Effector memory CD8-positive, alpha-beta T cell (primary cell): ENCODE measurements at regions not wholly inside any gene's neighbourhood (a gene's known extent, or its start where the extent isn't known, plus 50 kb on each side); places are given as distances from the start of the nearest gene placed in this dataset.
A peak's percentile ranks its signal among the peaks of the same experiment; 100 is the strongest.

Experiments
- ATAC-seq: fragments of 150-1000 bp; cut with Tn5 transposase; replicated peaks from 2 replicates; pipeline ENCODE4 v1.10.0; 2021; ENCODE audit warnings: mild to moderate bottlenecking, moderate library complexity
- DNase-seq, 3 experiments: peaks; one replicate each; pipeline ENCODE4 v3.0.0; 2021
- H3K27ac Mint-ChIP-seq, 2 donors: one replicate each; pipeline ENCODE4 v1.8.0; 2022; ENCODE audit warnings: mild to moderate bottlenecking in 2 of 2, mixed read lengths in 2 of 2, moderate library complexity in 2 of 2
- H3K27me3 Mint-ChIP-seq, 2 donors: one replicate each; pipeline ENCODE4 v1.8.0; 2022; ENCODE audit warnings: mixed read lengths in 2 of 2
- H3K36me3 Mint-ChIP-seq: one replicate; pipeline ENCODE4 v1.8.0; 2022; ENCODE audit warnings: mild to moderate bottlenecking, moderate library complexity, mixed read lengths; ENCODE audit not compliant: insufficient read depth
- H3K4me1 Mint-ChIP-seq, 2 donors: one replicate each; pipeline ENCODE4 v1.8.0; 2022; ENCODE audit warnings: low read depth in 2 of 2, mixed read lengths in 2 of 2
- H3K4me3 Mint-ChIP-seq, 2 donors: one replicate each; pipeline ENCODE4 v1.8.0; 2022; ENCODE audit warnings: mild to moderate bottlenecking in 2 of 2, mixed read lengths in 2 of 2, moderate library complexity in 2 of 2
- H3K9me3 Mint-ChIP-seq, 2 donors: one replicate each; pipeline ENCODE4 v1.8.0; 2022; ENCODE audit warnings: mixed read lengths in 2 of 2

GRCh38 chr2:3138621-3139020 lies 239.0 kb downstream of the EIPR1 start:
- Mint-ChIP-seq H3K4me1 (no peaks in the 10 kb centered on the region), H3K4me3 (no peak overlapping the region), H3K36me3 (no peaks in the 10 kb centered on the region), H3K27ac (no peak overlapping the region), H3K9me3 (peaks cover 0 to 4% of the 10 kb centered on the region in 2 donors), H3K27me3 (no peaks in the 10 kb centered on the region)
- ATAC-seq (no peak), DNase-seq (no peak)

GRCh38 chr2:3137651-3138300 lies 239.8 kb downstream of the EIPR1 start:
- ATAC-seq = no peak
- DNase-seq = no peak
- Mint-ChIP-seq H3K27ac (no peak overlapping the region), H3K27me3 (no peaks in the 10 kb centered on the region), H3K4me3 (no peak overlapping the region), H3K9me3 (peaks cover 0 to 4% of the 10 kb centered on the region in 2 donors), H3K4me1 (no peaks in the 10 kb centered on the region), H3K36me3 (no peaks in the 10 kb centered on the region)

- Mint-ChIP-seq H3K9me3 (peaks cover 0 to 4% of the 10 kb centered on the region in 2 donors), H3K4me3 (no peak overlapping the region), H3K4me1 (no peaks in the 10 kb centered on the region), H3K36me3 (no peaks in the 10 kb centered on the region), H3K27me3 (peaks cover 3 to 6% of the 10 kb centered on the region in 2 donors), H3K27ac (no peak overlapping the region)
- no peak for DNase-seq
- ATAC-seq = no peak
Measured at GRCh38 chr2:3135676-3136075, 241.9 kb downstream of the EIPR1 start.

- no peaks in the 10 kb centered on the region for H3K36me3 Mint-ChIP-seq
- H3K9me3 Mint-ChIP-seq = peaks cover 0 to 4% of the 10 kb centered on the region in 2 donors
- H3K27ac Mint-ChIP-seq = no peak overlapping the region
- no peak for ATAC-seq
- peaks cover 10 to 13% of the 10 kb centered on the region in 2 donors for H3K27me3 Mint-ChIP-seq
- no peak overlapping the region for H3K4me3 Mint-ChIP-seq
- DNase-seq = no peak
- peaks cover 0 to 1% of the 10 kb centered on the region in 2 donors for H3K4me1 Mint-ChIP-seq
Measured at GRCh38 chr2:3134026-3134571, 243.5 kb downstream of the EIPR1 start.

GRCh38 chr2:3132966-3133365 lies 244.7 kb downstream of the EIPR1 start:
- no peak overlapping the region for H3K27ac Mint-ChIP-seq
- DNase-seq (no peak), ATAC-seq (no peak)
- peaks cover 0 to 4% of the 10 kb centered on the region in 2 donors for H3K9me3 Mint-ChIP-seq
- H3K36me3 Mint-ChIP-seq = no peaks in the 10 kb centered on the region
- peaks cover 13 to 16% of the 10 kb centered on the region in 2 donors for H3K27me3 Mint-ChIP-seq
- no peak overlapping the region for H3K4me3 Mint-ChIP-seq
- H3K4me1 Mint-ChIP-seq = peaks cover 0 to 1% of the 10 kb centered on the region in 2 donors

GRCh38 chr2:3132466-3132865 lies 245.2 kb downstream of the EIPR1 start:
- no peak overlapping the region for H3K4me3 Mint-ChIP-seq
- H3K27ac Mint-ChIP-seq = no peak overlapping the region
- no peaks in the 10 kb centered on the region for H3K36me3 Mint-ChIP-seq
- ATAC-seq = no peak
- peaks cover 13 to 16% of the 10 kb centered on the region in 2 donors for H3K27me3 Mint-ChIP-seq
- H3K9me3 Mint-ChIP-seq = peaks cover 0 to 4% of the 10 kb centered on the region in 2 donors
- DNase-seq = no peak
- peaks cover 0 to 1% of the 10 kb centered on the region in 2 donors for H3K4me1 Mint-ChIP-seq

- no peaks in the 10 kb centered on the region for H3K36me3 Mint-ChIP-seq
- DNase-seq (no peak), ATAC-seq (no peak)
- peaks cover 0 to 1% of the 10 kb centered on the region in 2 donors for H3K4me1 Mint-ChIP-seq
- H3K27me3 Mint-ChIP-seq = peaks cover 13 to 16% of the 10 kb centered on the region in 2 donors
- H3K4me3 Mint-ChIP-seq = no peak overlapping the region
- peaks cover 0 to 4% of the 10 kb centered on the region in 2 donors for H3K9me3 Mint-ChIP-seq
- H3K27ac Mint-ChIP-seq = no peak overlapping the region
Measured at GRCh38 chr2:3131636-3132326, 245.8 kb downstream of the EIPR1 start.

- Mint-ChIP-seq H3K9me3 (peaks cover 0 to 4% of the 10 kb centered on the region in 2 donors), H3K36me3 (no peaks in the 10 kb centered on the region), H3K4me1 (peaks cover 0 to 1% of the 10 kb centered on the region in 2 donors), H3K27me3 (peaks cover 13 to 16% of the 10 kb centered on the region in 2 donors), H3K4me3 (no peak overlapping the region), H3K27ac (no peak overlapping the region)
- ATAC-seq = no peak
- DNase-seq = no peak
Measured at GRCh38 chr2:3130889-3131635, 246.6 kb downstream of the EIPR1 start.

GRCh38 chr2:3130444-3130843 lies 247.2 kb downstream of the EIPR1 start:
- Mint-ChIP-seq H3K27me3 (peaks cover 13 to 16% of the 10 kb centered on the region in 2 donors), H3K27ac (no peak overlapping the region), H3K4me3 (no peak overlapping the region), H3K9me3 (no peaks in the 10 kb centered on the region), H3K36me3 (no peaks in the 10 kb centered on the region), H3K4me1 (peaks cover 0 to 1% of the 10 kb centered on the region in 2 donors)
- DNase-seq = no peak
- no peak for ATAC-seq

- Mint-ChIP-seq H3K36me3 (no peaks in the 10 kb centered on the region), H3K4me3 (no peak overlapping the region), H3K27ac (no peak overlapping the region), H3K4me1 (peaks cover 0 to 1% of the 10 kb centered on the region in 2 donors), H3K27me3 (peaks cover 13 to 16% of the 10 kb centered on the region in 2 donors), H3K9me3 (no peaks in the 10 kb centered on the region)
- DNase-seq (no peak), ATAC-seq (no peak)
Measured at GRCh38 chr2:3129867-3130266, 247.8 kb downstream of the EIPR1 start.

GRCh38 chr2:3128786-3129185 lies 248.8 kb downstream of the EIPR1 start:
- Mint-ChIP-seq H3K4me1 (peaks cover 0 to 1% of the 10 kb centered on the region in 2 donors), H3K4me3 (no peak overlapping the region), H3K9me3 (no peaks in the 10 kb centered on the region), H3K27ac (no peak overlapping the region), H3K27me3 (peaks cover 13 to 16% of the 10 kb centered on the region in 2 donors), H3K36me3 (no peaks in the 10 kb centered on the region)
- DNase-seq (no peak), ATAC-seq (no peak)

GRCh38 chr2:3127710-3128109 lies 249.9 kb downstream of the EIPR1 start:
- Mint-ChIP-seq H3K4me1 (peaks cover 0 to 1% of the 10 kb centered on the region in 2 donors), H3K27ac (no peak overlapping the region), H3K27me3 (peaks cover 13 to 16% of the 10 kb centered on the region in 2 donors), H3K9me3 (no peaks in the 10 kb centered on the region), H3K4me3 (no peak overlapping the region), H3K36me3 (no peaks in the 10 kb centered on the region)
- ATAC-seq = no peak
- no peak for DNase-seq

- Mint-ChIP-seq H3K4me3 (no peak overlapping the region), H3K9me3 (no peaks in the 10 kb centered on the region), H3K4me1 (peaks cover 0 to 1% of the 10 kb centered on the region in 2 donors), H3K36me3 (no peaks in the 10 kb centered on the region), H3K27me3 (peaks cover 13 to 16% of the 10 kb centered on the region in 2 donors), H3K27ac (no peak overlapping the region)
- ATAC-seq (peak; percentile 46), DNase-seq (no peak)
Measured at GRCh38 chr2:3126911-3127621, 250.6 kb downstream of the EIPR1 start.
